Endothelial cell (in vitro differentiated cells): ENCODE measurements at regions not wholly inside any gene's neighbourhood (a gene's known extent, or its start where the extent isn't known, plus 50 kb on each side); places are given as distances from the start of the nearest gene placed in this dataset.
"Not testable (repeated sequence)": the region's sequence is repeated elsewhere in the genome, so short reads cannot be mapped to it uniquely, and the experiment has no call there.

ENCODE experiments used
- DNase-seq: peaks from one replicate; pipeline ENCODE4 v3.0.0; 2021; ENCODE audit warnings: low spot score
- H3K27ac Mint-ChIP-seq: one replicate; pipeline ENCODE4 v1.8.0; 2021; ENCODE audit warnings: mixed read lengths, inconsistent platforms; ENCODE audit not compliant: unreplicated experiment
- H3K27me3 Mint-ChIP-seq: one replicate; pipeline ENCODE4 v1.8.0; 2021; ENCODE audit warnings: mild to moderate bottlenecking, moderate library complexity, mixed read lengths, inconsistent platforms; ENCODE audit not compliant: unreplicated experiment
- H3K36me3 Mint-ChIP-seq: one replicate; pipeline ENCODE4 v1.8.0; 2021; ENCODE audit warnings: mild to moderate bottlenecking, low read depth, mixed read lengths, inconsistent platforms; ENCODE audit not compliant: unreplicated experiment
- H3K4me1 Mint-ChIP-seq: one replicate; pipeline ENCODE4 v1.8.0; 2021; ENCODE audit warnings: mild to moderate bottlenecking, mixed read lengths, inconsistent platforms; ENCODE audit not compliant: unreplicated experiment
- H3K4me3 Mint-ChIP-seq: one replicate; pipeline ENCODE4 v1.8.0; 2021; ENCODE audit warnings: mild to moderate bottlenecking, mixed read lengths, inconsistent platforms; ENCODE audit not compliant: unreplicated experiment
- H3K9me3 Mint-ChIP-seq: one replicate; pipeline ENCODE4 v1.8.0; 2021; ENCODE audit warnings: mixed read lengths, inconsistent platforms; ENCODE audit not compliant: unreplicated experiment
- CTCF ChIP-seq: fragments of 200-600 bp; sonication (generic); IDR thresholded peaks from one replicate; pipeline ENCODE4 v1.5.0; 2021; ENCODE audit warnings: antibody characterized with exemption; ENCODE audit not compliant: unreplicated experiment

GRCh38 chr1:204002614-204003013 is 70.3 kb upstream of the SOX13 start:
- H3K27ac Mint-ChIP-seq: no peak overlapping the region
- no peak for DNase-seq
- no peaks in the 10 kb centered on the region for H3K27me3 Mint-ChIP-seq
- peaks cover 4% of the 10 kb centered on the region for H3K4me1 Mint-ChIP-seq
- no peak overlapping the region for H3K4me3 Mint-ChIP-seq
- TF ChIP-seq CTCF: no peak
- H3K9me3 Mint-ChIP-seq: no peaks in the 10 kb centered on the region
- H3K36me3 Mint-ChIP-seq: no peaks in the 10 kb centered on the region

GRCh38 chr1:204003536-204003935 is 69.4 kb upstream of the SOX13 start:
- Mint-ChIP-seq H3K27me3 (no peaks in the 10 kb centered on the region), H3K27ac (no peak overlapping the region), H3K4me3 (no peak overlapping the region), H3K9me3 (no peaks in the 10 kb centered on the region), H3K36me3 (no peaks in the 10 kb centered on the region), H3K4me1 (peaks cover 4% of the 10 kb centered on the region)
- TF ChIP-seq CTCF: no peak
- no peak for DNase-seq

- DNase-seq: no peak
- no peaks in the 10 kb centered on the region for H3K36me3 Mint-ChIP-seq
- peaks cover 1% of the 10 kb centered on the region for H3K27me3 Mint-ChIP-seq
- no peaks in the 10 kb centered on the region for H3K9me3 Mint-ChIP-seq
- no peaks in the 10 kb centered on the region for H3K4me1 Mint-ChIP-seq
- no peak for TF ChIP-seq CTCF
- no peak overlapping the region for H3K27ac Mint-ChIP-seq
- H3K4me3 Mint-ChIP-seq: no peak overlapping the region
Measured at GRCh38 chr1:204011426-204011825, 61.5 kb upstream of the SOX13 start.

DNA sequence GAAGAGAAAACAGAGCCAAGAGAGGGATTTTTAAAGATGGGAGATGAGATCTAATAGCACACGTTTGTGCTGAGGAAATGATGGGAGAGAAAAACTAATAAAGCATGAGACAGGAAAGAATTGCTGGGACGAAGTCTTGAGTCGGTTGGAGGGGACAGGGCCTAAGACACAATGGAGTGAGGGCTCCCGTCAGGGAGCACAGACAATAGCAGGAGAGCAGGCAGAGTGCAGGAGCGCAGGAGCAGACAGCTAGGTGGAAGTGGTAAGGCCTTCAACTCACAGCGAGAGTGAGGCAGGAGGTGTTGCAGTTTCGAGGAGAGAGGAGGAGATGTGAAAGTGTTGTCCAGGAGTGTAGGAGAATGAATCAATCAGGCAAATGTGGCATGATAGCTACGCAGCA is 59.9 kb upstream of the SOX13 start:
- Mint-ChIP-seq H3K4me1 (peaks cover 6% of the 10 kb centered on the region), H3K27me3 (peaks cover 1% of the 10 kb centered on the region), H3K27ac (no peak overlapping the region), H3K9me3 (no peaks in the 10 kb centered on the region), H3K4me3 (no peak overlapping the region), H3K36me3 (no peaks in the 10 kb centered on the region)
- no peak for TF ChIP-seq CTCF
- no peak for DNase-seq

GRCh38 chr1:204014336-204014735 is 58.6 kb upstream of the SOX13 start:
- no peak for DNase-seq
- no peak for TF ChIP-seq CTCF
- H3K27me3 Mint-ChIP-seq: peaks cover 1% of the 10 kb centered on the region
- no peak overlapping the region for H3K27ac Mint-ChIP-seq
- H3K4me1 Mint-ChIP-seq: peaks cover 6% of the 10 kb centered on the region
- no peaks in the 10 kb centered on the region for H3K36me3 Mint-ChIP-seq
- H3K4me3 Mint-ChIP-seq: no peak overlapping the region
- no peaks in the 10 kb centered on the region for H3K9me3 Mint-ChIP-seq

DNA sequence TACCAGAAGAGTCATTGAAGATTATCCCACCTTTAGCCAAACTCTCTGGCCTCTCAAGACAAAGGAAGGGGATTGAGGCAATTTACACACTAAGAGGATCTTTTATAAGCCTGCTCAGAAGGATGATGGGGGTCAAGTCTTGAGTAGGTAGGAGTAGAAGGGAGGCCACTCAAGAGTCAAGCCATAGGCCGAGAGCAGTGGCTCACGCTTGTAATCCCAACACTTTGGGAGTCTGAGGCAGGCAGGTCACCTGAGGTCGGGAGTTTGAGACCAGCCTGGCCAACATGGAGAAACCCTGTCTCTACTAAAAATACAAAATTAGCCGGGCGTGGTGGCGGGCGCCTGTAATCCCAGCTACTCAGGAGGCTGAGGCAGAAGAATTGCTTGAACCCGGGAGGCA is 58.0 kb upstream of the SOX13 start:
- H3K27ac Mint-ChIP-seq, H3K4me3 Mint-ChIP-seq, DNase-seq, H3K9me3 Mint-ChIP-seq, H3K27me3 Mint-ChIP-seq, H3K36me3 Mint-ChIP-seq, H3K4me1 Mint-ChIP-seq: not testable (repeated sequence)
